Panc1 (cell line): ENCODE measurements at regions not wholly inside any gene's neighbourhood (a gene's known extent, or its start where the extent isn't known, plus 50 kb on each side); places are given as distances from the start of the nearest gene placed in this dataset.

Experiments used
- CTCF ChIP-seq: fragments of 450-650 bp; IDR thresholded peaks from 2 replicates; pipeline ENCODE4 v1.5.1; 2017; ENCODE audit warnings: mild to moderate bottlenecking
- REST ChIP-seq, 2 experiments: IDR thresholded peaks; 2 replicates each; pipeline ENCODE4 v1.6.1; 2011 to 2012; ENCODE audit warnings: low read depth in 2 of 2, control low read depth in 1 of 2, low read length in 1 of 2, mild to moderate bottlenecking in 1 of 2, moderate library complexity in 1 of 2; ENCODE audit not compliant: insufficient read depth in 1 of 2

- TF ChIP-seq CTCF (no peak), REST (IDR thresholded peaks at IDR 0.05; ENCODE audit: insufficient read depth in 1 of 2, low read depth in 2 of 2, low read length in 1 of 2) (no peak)
Observed at GRCh38 chr5:4544049-4544670, 596.0 kb upstream of the ADAMTS16 start.
